Activated CD4-positive, alpha-beta T cell treated with anti-CD3 and anti-CD28 coated beads, Interleukin-2, amount 10 ng/mL, durations not matched to agents 24 days and 14 days (primary cell): ENCODE measurements at regions not wholly inside any gene's neighbourhood (a gene's known extent, or its start where the extent isn't known, plus 50 kb on each side); places are given as distances from the start of the nearest gene placed in this dataset.

ENCODE experiments used
- DNase-seq: peaks from one replicate; pipeline ENCODE4 v3.0.0; 2022
- H3K27ac Mint-ChIP-seq: one replicate; pipeline ENCODE4 v1.8.0; 2022; ENCODE audit warnings: mild to moderate bottlenecking, mixed read lengths
- H3K27me3 Mint-ChIP-seq: one replicate; pipeline ENCODE4 v1.8.0; 2022; ENCODE audit warnings: mixed read lengths
- H3K36me3 Mint-ChIP-seq: one replicate; pipeline ENCODE4 v1.8.0; 2022; ENCODE audit warnings: low read depth, mild to moderate bottlenecking, mixed read lengths
- H3K4me1 Mint-ChIP-seq: one replicate; pipeline ENCODE4 v1.8.0; 2021; ENCODE audit warnings: mixed read lengths
- H3K4me3 Mint-ChIP-seq: one replicate; pipeline ENCODE4 v1.8.0; 2022; ENCODE audit warnings: mild to moderate bottlenecking, moderate library complexity, mixed read lengths
- H3K9me3 Mint-ChIP-seq: one replicate; pipeline ENCODE4 v1.8.0; 2021; ENCODE audit warnings: mixed read lengths
- intact Hi-C: fragments of 100-400 bp; cut with micrococcal nuclease; formaldehyde crosslinking; loops from one replicate; pipeline ENCODE4 v1.15.1; 2023

- Mint-ChIP-seq H3K4me1 (no peaks in the 10 kb centered on the region), H3K36me3 (no peaks in the 10 kb centered on the region), H3K4me3 (no peak overlapping the region), H3K27ac (no peak overlapping the region), H3K27me3 (no peaks in the 10 kb centered on the region), H3K9me3 (no peaks in the 10 kb centered on the region)
- intact Hi-C loops = no loop called here
- no peak for DNase-seq
Measured at GRCh38 chr2:17336458-17336857, 181.8 kb downstream of the RAD51AP2 start.

- intact Hi-C loops = no loop called here
- Mint-ChIP-seq H3K27ac (no peak overlapping the region), H3K36me3 (no peaks in the 10 kb centered on the region), H3K4me3 (no peak overlapping the region), H3K9me3 (no peaks in the 10 kb centered on the region), H3K27me3 (no peaks in the 10 kb centered on the region), H3K4me1 (no peaks in the 10 kb centered on the region)
- no peak for DNase-seq
Measured at GRCh38 chr2:17334300-17334699, 183.9 kb downstream of the RAD51AP2 start.

GRCh38 chr2:17331636-17332035, 186.6 kb downstream of the RAD51AP2 start:
- Mint-ChIP-seq H3K27ac (no peak overlapping the region), H3K9me3 (no peaks in the 10 kb centered on the region), H3K36me3 (no peaks in the 10 kb centered on the region), H3K4me1 (no peaks in the 10 kb centered on the region), H3K4me3 (no peak overlapping the region), H3K27me3 (no peaks in the 10 kb centered on the region)
- intact Hi-C loops = no loop called here
- DNase-seq = no peak

- no peak for DNase-seq
- Mint-ChIP-seq H3K4me1 (no peaks in the 10 kb centered on the region), H3K9me3 (no peaks in the 10 kb centered on the region), H3K27me3 (no peaks in the 10 kb centered on the region), H3K27ac (no peak overlapping the region), H3K36me3 (no peaks in the 10 kb centered on the region), H3K4me3 (no peak overlapping the region)
- intact Hi-C loops = no loop called here
Measured at GRCh38 chr2:17328161-17328560, 190.1 kb downstream of the RAD51AP2 start.

- no peak overlapping the region for H3K27ac Mint-ChIP-seq
- H3K27me3 Mint-ChIP-seq = no peaks in the 10 kb centered on the region
- intact Hi-C loops = no loop called here
- no peaks in the 10 kb centered on the region for H3K9me3 Mint-ChIP-seq
- no peaks in the 10 kb centered on the region for H3K36me3 Mint-ChIP-seq
- no peak for DNase-seq
- H3K4me3 Mint-ChIP-seq = no peak overlapping the region
- H3K4me1 Mint-ChIP-seq = no peaks in the 10 kb centered on the region
Measured at GRCh38 chr2:17327649-17328048, 190.6 kb downstream of the RAD51AP2 start.

- Mint-ChIP-seq H3K27ac (no peak overlapping the region), H3K4me3 (no peak overlapping the region), H3K36me3 (no peaks in the 10 kb centered on the region), H3K27me3 (no peaks in the 10 kb centered on the region), H3K4me1 (no peaks in the 10 kb centered on the region), H3K9me3 (no peaks in the 10 kb centered on the region)
- DNase-seq = no peak
- intact Hi-C loops = no loop called here
Measured at GRCh38 chr2:17326717-17327116, 191.5 kb downstream of the RAD51AP2 start.

- H3K9me3 Mint-ChIP-seq = no peaks in the 10 kb centered on the region
- H3K36me3 Mint-ChIP-seq = no peaks in the 10 kb centered on the region
- no peak overlapping the region for H3K4me3 Mint-ChIP-seq
- intact Hi-C loops = no loop called here
- DNase-seq = no peak
- H3K27ac Mint-ChIP-seq = no peak overlapping the region
- H3K4me1 Mint-ChIP-seq = no peaks in the 10 kb centered on the region
- H3K27me3 Mint-ChIP-seq = no peaks in the 10 kb centered on the region
Measured at GRCh38 chr2:17323697-17324096, 194.5 kb downstream of the RAD51AP2 start.

- Mint-ChIP-seq H3K9me3 (no peaks in the 10 kb centered on the region), H3K4me1 (no peaks in the 10 kb centered on the region)
Measured at GRCh38 chr2:17322461-17322860, 195.8 kb downstream of the RAD51AP2 start.

GRCh38 chr2:17319090-17319489, 199.2 kb downstream of the RAD51AP2 start:
- DNase-seq = no peak
- Mint-ChIP-seq H3K4me1 (no peaks in the 10 kb centered on the region), H3K9me3 (no peaks in the 10 kb centered on the region), H3K27ac (no peak overlapping the region), H3K27me3 (peaks cover 5% of the 10 kb centered on the region), H3K4me3 (no peak overlapping the region), H3K36me3 (no peaks in the 10 kb centered on the region)
- intact Hi-C loops = no loop called here

More at GRCh38 chr2:17322461-17322860, 195.8 kb downstream of the RAD51AP2 start:
- no peak for DNase-seq
- no peak overlapping the region for H3K27ac Mint-ChIP-seq
- H3K4me3 Mint-ChIP-seq = no peak overlapping the region
- intact Hi-C loops = no loop called here
- no peaks in the 10 kb centered on the region for H3K36me3 Mint-ChIP-seq
- H3K27me3 Mint-ChIP-seq = no peaks in the 10 kb centered on the region

- intact Hi-C loops = no loop called here
- H3K4me1 Mint-ChIP-seq = no peaks in the 10 kb centered on the region
- H3K36me3 Mint-ChIP-seq = no peaks in the 10 kb centered on the region
- H3K27me3 Mint-ChIP-seq = peaks cover 8% of the 10 kb centered on the region
- no peak overlapping the region for H3K4me3 Mint-ChIP-seq
- H3K27ac Mint-ChIP-seq = no peak overlapping the region
- H3K9me3 Mint-ChIP-seq = no peaks in the 10 kb centered on the region
- DNase-seq = no peak
Measured at GRCh38 chr2:17318013-17318412, 200.2 kb downstream of the RAD51AP2 start.

GRCh38 chr2:17317439-17317976, 200.7 kb downstream of the RAD51AP2 start:
- Mint-ChIP-seq H3K4me3 (no peak overlapping the region), H3K9me3 (no peaks in the 10 kb centered on the region), H3K27me3 (peaks cover 8% of the 10 kb centered on the region), H3K36me3 (no peaks in the 10 kb centered on the region), H3K27ac (no peak overlapping the region), H3K4me1 (no peaks in the 10 kb centered on the region)
- DNase-seq = no peak
- intact Hi-C loops = no loop called here

GRCh38 chr2:17313261-17313660, 205.0 kb downstream of the RAD51AP2 start:
- H3K4me3 Mint-ChIP-seq = no peak overlapping the region
- no peaks in the 10 kb centered on the region for H3K9me3 Mint-ChIP-seq
- no peak for DNase-seq
- H3K4me1 Mint-ChIP-seq = peaks cover 6% of the 10 kb centered on the region
- no peak overlapping the region for H3K27ac Mint-ChIP-seq
- peaks cover 14% of the 10 kb centered on the region for H3K27me3 Mint-ChIP-seq
- intact Hi-C loops = loop anchor here (5.0 kb wide), 1 partner anchor 541 kb away; no protein-coding TSS in a partner anchor
- no peaks in the 10 kb centered on the region for H3K36me3 Mint-ChIP-seq

- Mint-ChIP-seq H3K4me1 (peaks cover 6% of the 10 kb centered on the region), H3K27me3 (peaks cover 14% of the 10 kb centered on the region), H3K4me3 (no peak overlapping the region), H3K27ac (no peak overlapping the region), H3K9me3 (no peaks in the 10 kb centered on the region), H3K36me3 (no peaks in the 10 kb centered on the region)
- intact Hi-C loops = loop anchor here (5.0 kb wide), 1 partner anchor 540 kb away; no protein-coding TSS in a partner anchor
- DNase-seq = no peak
Measured at GRCh38 chr2:17311771-17312511, 206.3 kb downstream of the RAD51AP2 start.

GRCh38 chr2:17311106-17311619, 207.1 kb downstream of the RAD51AP2 start:
- no peaks in the 10 kb centered on the region for H3K36me3 Mint-ChIP-seq
- H3K4me1 Mint-ChIP-seq = peaks cover 6% of the 10 kb centered on the region
- H3K27ac Mint-ChIP-seq = no peak overlapping the region
- intact Hi-C loops = loop anchor here (5.0 kb wide), 1 partner anchor 539 kb away; no protein-coding TSS in a partner anchor
- peaks cover 14% of the 10 kb centered on the region for H3K27me3 Mint-ChIP-seq
- no peak for DNase-seq
- no peak overlapping the region for H3K4me3 Mint-ChIP-seq
- H3K9me3 Mint-ChIP-seq = no peaks in the 10 kb centered on the region
